WTC11 (cell line): ENCODE measurements at regions not wholly inside any gene's neighbourhood (a gene's known extent, or its start where the extent isn't known, plus 50 kb on each side); places are given as distances from the start of the nearest gene placed in this dataset.
"Not testable (repeated sequence)": the region's sequence is repeated elsewhere in the genome, so short reads cannot be mapped to it uniquely, and the experiment has no call there.

Experiments
- ATAC-seq: fragments of 200-7000 bp; cut with Tn5 transposase; 2 replicates; pipeline ENCODE4 v1.10.0; 2021; ENCODE audit warnings: mild to moderate bottlenecking, moderate library complexity
- CTCF ChIA-PET: fragments of 300-600 bp; sonication (Branson Sonifier 250); formaldehyde crosslinking; loops from one replicate; lab custom pipeline; 2021; ENCODE audit warnings: antibody characterized with exemption; lab: Charles Lee
- POLR2A ChIA-PET: fragments of 350-600 bp; sonication (Branson Sonifier 250); formaldehyde crosslinking; loops from one replicate; lab custom pipeline; 2021; ENCODE audit warnings: antibody characterized with exemption; lab: Charles Lee
- DNase-seq: peaks from one replicate; pipeline ENCODE4 v3.0.0; 2021; ENCODE audit warnings: low spot score
- H3K27ac Mint-ChIP-seq: 2 replicates; pipeline ENCODE4 v1.8.0; 2021; ENCODE audit warnings: mixed read lengths
- H3K27me3 Mint-ChIP-seq: 2 replicates; pipeline ENCODE4 v1.8.0; 2021; ENCODE audit warnings: low read depth, mild to moderate bottlenecking, moderate library complexity, mixed read lengths
- H3K36me3 Mint-ChIP-seq: 2 replicates; pipeline ENCODE4 v1.8.0; 2021; ENCODE audit warnings: mixed read lengths
- H3K4me1 Mint-ChIP-seq: 2 replicates; pipeline ENCODE4 v1.8.0; 2022; ENCODE audit warnings: mixed read lengths
- H3K4me3 Mint-ChIP-seq: 2 replicates; pipeline ENCODE4 v1.8.0; 2021; ENCODE audit warnings: mild to moderate bottlenecking, moderate library complexity, mixed read lengths
- H3K9me3 Mint-ChIP-seq: 2 replicates; pipeline ENCODE4 v1.8.0; 2021; ENCODE audit warnings: mixed read lengths
- AR ChIP-seq: fragments of 250-450 bp; sonication (Bioruptor Pico); IDR thresholded peaks from 2 replicates; pipeline ENCODE4 v1.9.0; 2021; ENCODE audit warnings: mild to moderate bottlenecking
- CBFB ChIP-seq: sonication (generic); formaldehyde crosslinking; IDR thresholded peaks from 2 replicates; pipeline ENCODE4 v1.8.1; 2022; ENCODE audit warnings: mild to moderate bottlenecking, low read depth, missing genetic modification reagents
- GABPB1 ChIP-seq: sonication (generic); formaldehyde crosslinking; IDR thresholded peaks from 2 replicates; pipeline ENCODE4 v1.8.1; 2023; ENCODE audit warnings: mild to moderate bottlenecking, missing genetic modification reagents
- MLX ChIP-seq: sonication (generic); formaldehyde crosslinking; IDR thresholded peaks from 2 replicates; pipeline ENCODE4 v1.8.1; 2023; ENCODE audit warnings: mild to moderate bottlenecking, missing genetic modification reagents, moderate library complexity
- NFATC4 ChIP-seq: fragments of 250-450 bp; sonication (Bioruptor Pico); IDR thresholded peaks from 2 replicates; pipeline ENCODE4 v1.9.0; 2021; ENCODE audit warnings: mild to moderate bottlenecking
- NR1H2 ChIP-seq: sonication (generic); formaldehyde crosslinking; IDR thresholded peaks from 2 replicates; pipeline ENCODE4 v1.9.0; 2021; ENCODE audit warnings: mild to moderate bottlenecking, moderate library complexity, missing genetic modification reagents
- OVOL2 ChIP-seq: fragments of 250-450 bp; sonication (Bioruptor Pico); IDR thresholded peaks from 2 replicates; pipeline ENCODE4 v1.9.0; 2021; ENCODE audit warnings: mild to moderate bottlenecking, borderline replicate concordance
- RORB ChIP-seq: fragments of 250-450 bp; sonication (Bioruptor Pico); IDR thresholded peaks from 2 replicates; pipeline ENCODE4 v1.9.0; 2021; ENCODE audit warnings: mild to moderate bottlenecking
- SP1 ChIP-seq: sonication (generic); formaldehyde crosslinking; conservative IDR thresholded peaks from 2 replicates; pipeline ENCODE4 v1.8.1; 2022; ENCODE audit warnings: missing genetic modification reagents
- TEAD1 ChIP-seq: sonication (generic); formaldehyde crosslinking; IDR thresholded peaks from 2 replicates; pipeline ENCODE4 v1.8.0; 2022; ENCODE audit warnings: mild to moderate bottlenecking, missing genetic modification reagents
- USF2 ChIP-seq: sonication (generic); formaldehyde crosslinking; IDR thresholded peaks from 2 replicates; pipeline ENCODE4 v1.8.1; 2023; ENCODE audit warnings: mild to moderate bottlenecking, missing genetic modification reagents, moderate library complexity
- ZNF263 ChIP-seq: sonication (generic); formaldehyde crosslinking; IDR thresholded peaks from 2 replicates; pipeline ENCODE4 v1.8.1; 2022; ENCODE audit warnings: low read depth, mild to moderate bottlenecking, moderate library complexity, missing genetic modification reagents
- ZNF396 ChIP-seq: fragments of 250-450 bp; sonication (Bioruptor Pico); IDR thresholded peaks from 2 replicates; pipeline ENCODE4 v1.8.0; 2021; ENCODE audit warnings: mild to moderate bottlenecking, moderate library complexity, borderline replicate concordance
- ZNF416 ChIP-seq: fragments of 250-450 bp; sonication (Bioruptor Pico); IDR thresholded peaks from 2 replicates; pipeline ENCODE4 v1.9.0; 2021; ENCODE audit warnings: mild to moderate bottlenecking, inconsistent platforms
- ZNF512 ChIP-seq: sonication (generic); formaldehyde crosslinking; IDR thresholded peaks from 2 replicates; pipeline ENCODE4 v1.8.1; 2022; ENCODE audit warnings: missing genetic modification reagents, borderline replicate concordance

GRCh38 chr2:145789636-145790035, 1269.7 kb upstream of the ZEB2 start:
- ATAC-seq, result no peak
- Mint-ChIP-seq H3K27ac (no peak overlapping the region), H3K9me3 (peaks cover 20% of the 10 kb centered on the region), H3K36me3 (peaks cover 10% of the 10 kb centered on the region; the same call in 1 of the 2 replicates), H3K4me3 (no peak overlapping the region), H3K27me3 (no peaks in the 10 kb centered on the region; the same call in 1 of the 2 replicates), H3K4me1 (no peaks in the 10 kb centered on the region)
- ChIA-PET POLR2A (no interaction called here), CTCF (no interaction called here)
- DNase-seq, result no peak
- no peak for TF ChIP-seq ZNF263
- no peak for TF ChIP-seq ZNF512
- no peak for TF ChIP-seq USF2 (CRISPR knock-in tag)
- TF ChIP-seq TEAD1, result no peak
- no peak for TF ChIP-seq OVOL2 (CRISPR knock-in tag)
- no peak for TF ChIP-seq NR1H2 (CRISPR knock-in tag)
- no peak for TF ChIP-seq SP1 (CRISPR knock-in tag)
- no peak for TF ChIP-seq GABPB1
- TF ChIP-seq NFATC4 (CRISPR knock-in tag), result no peak
- no peak for TF ChIP-seq CBFB (CRISPR knock-in tag)
- no peak for TF ChIP-seq ZNF396 (CRISPR knock-in tag)
- no peak for TF ChIP-seq AR (CRISPR knock-in tag)
- no peak for TF ChIP-seq MLX (CRISPR knock-in tag)
- TF ChIP-seq ZNF416 (CRISPR knock-in tag), result no peak
- TF ChIP-seq RORB (CRISPR knock-in tag), result no peak

- H3K4me1 Mint-ChIP-seq, CTCF ChIA-PET, POLR2A ChIA-PET, H3K27ac Mint-ChIP-seq, ATAC-seq, H3K27me3 Mint-ChIP-seq, DNase-seq, H3K4me3 Mint-ChIP-seq: not testable (repeated sequence)
- peaks cover 32% of the 10 kb centered on the region for H3K9me3 Mint-ChIP-seq
- H3K36me3 Mint-ChIP-seq, result peaks cover 14% of the 10 kb centered on the region
Observed at GRCh38 chr2:145787597-145788361, 1267.9 kb upstream of the ZEB2 start.

GRCh38 chr2:145782607-145783006, 1262.7 kb upstream of the ZEB2 start:
- DNase-seq, ATAC-seq, CTCF ChIA-PET, H3K4me3 Mint-ChIP-seq, H3K4me1 Mint-ChIP-seq, POLR2A ChIA-PET, H3K27me3 Mint-ChIP-seq, H3K27ac Mint-ChIP-seq: not testable (repeated sequence)
- peaks cover 21% of the 10 kb centered on the region for H3K36me3 Mint-ChIP-seq
- peaks cover 40% of the 10 kb centered on the region for H3K9me3 Mint-ChIP-seq
